H9 (cell line): ENCODE measurements at regions not wholly inside any gene's neighbourhood (a gene's known extent, or its start where the extent isn't known, plus 50 kb on each side); places are given as distances from the start of the nearest gene placed in this dataset.

Experiments
- DNase-seq: peaks from one replicate; pipeline ENCODE4 v3.0.0-alpha.2; 2017
- H2AFZ ChIP-seq: one replicate; pipeline ENCODE4 v1.6.1; 2013; ENCODE audit warnings: mild to moderate bottlenecking, low read length, control low read depth, moderate library complexity
- H2AK5ac ChIP-seq: 2 replicates; pipeline ENCODE4 v1.6.1; 2013; ENCODE audit warnings: low read length, control low read depth, mixed read lengths; ENCODE audit not compliant: insufficient read length
- H2BK120ac ChIP-seq: one replicate; pipeline ENCODE4 v1.6.1; 2013; ENCODE audit warnings: low read depth, mild to moderate bottlenecking, low read length, control low read depth, inconsistent platforms; ENCODE audit not compliant: poor library complexity, severe bottlenecking
- H2BK12ac ChIP-seq: 2 replicates; pipeline ENCODE4 v1.6.1; 2013; ENCODE audit warnings: low read length, control low read depth, mixed read lengths, low read depth; ENCODE audit not compliant: insufficient read length
- H2BK15ac ChIP-seq: 2 replicates; pipeline ENCODE4 v1.6.1; 2013; ENCODE audit warnings: low read depth, low read length, control low read depth
- H2BK20ac ChIP-seq: one replicate; pipeline ENCODE4 v1.6.1; 2013; ENCODE audit warnings: low read depth, mild to moderate bottlenecking, low read length, control low read depth, inconsistent platforms; ENCODE audit not compliant: poor library complexity, severe bottlenecking
- H2BK5ac ChIP-seq: 2 replicates; pipeline ENCODE4 v1.6.1; 2013; ENCODE audit warnings: low read length, control low read depth, mixed read lengths; ENCODE audit not compliant: insufficient read length
- H3K14ac ChIP-seq: 2 replicates; pipeline ENCODE4 v1.6.1; 2013; ENCODE audit warnings: low read length, control low read depth; ENCODE audit not compliant: insufficient read depth
- H3K18ac ChIP-seq: 2 replicates; pipeline ENCODE4 v1.6.1; 2013; ENCODE audit warnings: low read depth, mild to moderate bottlenecking, mixed read lengths, low read length, control low read depth; ENCODE audit not compliant: insufficient read length
- H3K23ac ChIP-seq: 2 replicates; pipeline ENCODE4 v1.6.1; 2013; ENCODE audit warnings: low read length, control low read depth, mixed read lengths, low read depth; ENCODE audit not compliant: insufficient read length
- H3K23me2 ChIP-seq: 2 replicates; pipeline ENCODE4 v1.6.1; 2013; ENCODE audit warnings: low read depth, mild to moderate bottlenecking, mixed read lengths, low read length, control low read depth; ENCODE audit not compliant: insufficient read length, poor library complexity, severe bottlenecking
- H3K27ac ChIP-seq: 2 replicates; pipeline ENCODE4 v1.5.1; 2013; ENCODE audit warnings: low read length, control low read depth, mixed read lengths, low read depth; ENCODE audit not compliant: insufficient read length
- H3K27me3 ChIP-seq: 2 replicates; pipeline ENCODE4 v1.6.1; 2013; ENCODE audit warnings: low read length, control low read depth, inconsistent platforms; ENCODE audit not compliant: insufficient read depth
- H3K4ac ChIP-seq: 2 replicates; pipeline ENCODE4 v1.6.1; 2013; ENCODE audit warnings: low read depth, mild to moderate bottlenecking, control low read depth, inconsistent platforms, low read length, moderate library complexity
- H3K4me1 ChIP-seq: 2 replicates; pipeline ENCODE4 v1.6.1; 2013; ENCODE audit warnings: low read length, control low read depth, inconsistent platforms; ENCODE audit not compliant: insufficient read depth
- H3K4me2 ChIP-seq: 2 replicates; pipeline ENCODE4 v1.6.1; 2013; ENCODE audit warnings: low read length, control low read depth, mixed read lengths; ENCODE audit not compliant: insufficient read length, insufficient read depth
- H3K56ac ChIP-seq: 2 replicates; pipeline ENCODE4 v1.6.1; 2013; ENCODE audit warnings: low read depth, mild to moderate bottlenecking, mixed read lengths, low read length, control low read depth; ENCODE audit not compliant: insufficient read length
- H3K79me1 ChIP-seq: 2 replicates; pipeline ENCODE4 v1.6.1; 2013; ENCODE audit warnings: low read depth, mild to moderate bottlenecking, moderate library complexity, low read length, control low read depth, inconsistent platforms; ENCODE audit not compliant: insufficient read depth, poor library complexity, severe bottlenecking
- H3K79me2 ChIP-seq: 2 replicates; pipeline ENCODE4 v1.6.1; 2013; ENCODE audit warnings: low read length, control low read depth, inconsistent platforms; ENCODE audit not compliant: insufficient read depth
- H3K9ac ChIP-seq: 2 replicates; pipeline ENCODE4 v1.6.1; 2013; ENCODE audit warnings: low read length, control low read depth, mixed read lengths; ENCODE audit not compliant: insufficient read length; ENCODE audit errors: extremely low read depth
- H3K9me3 ChIP-seq: one replicate; pipeline ENCODE4 v1.6.1; 2013; ENCODE audit warnings: low read depth, low read length, inconsistent platforms; ENCODE audit not compliant: control insufficient read depth
- H3T11ph ChIP-seq: one replicate; pipeline ENCODE4 v1.6.1; 2013; ENCODE audit warnings: mild to moderate bottlenecking, low read length, control low read depth, inconsistent platforms
- H4K20me1 ChIP-seq: one replicate; pipeline ENCODE4 v1.6.1; 2013; ENCODE audit not compliant: control insufficient read depth, insufficient read length, insufficient read depth
- H4K5ac ChIP-seq: 2 replicates; pipeline ENCODE4 v1.6.1; 2013; ENCODE audit warnings: low read depth, mild to moderate bottlenecking, mixed read lengths, low read length, control low read depth; ENCODE audit not compliant: insufficient read length
- H4K8ac ChIP-seq: replicated peaks from 2 replicates; pipeline ENCODE4 v1.6.1; 2013; ENCODE audit warnings: low read length, control low read depth, mixed read lengths, low read depth; ENCODE audit not compliant: insufficient read length
- H4K91ac ChIP-seq: 2 replicates; pipeline ENCODE4 v1.6.1; 2013; ENCODE audit warnings: low read depth, mild to moderate bottlenecking, moderate library complexity, mixed read lengths, low read length, control low read depth; ENCODE audit not compliant: insufficient read length
- H3K27ac Mint-ChIP-seq, 3 experiments: 2 replicates in 2 of 3; 3 replicates in 1 of 3; pipeline ENCODE4 v1.8.0; 2020 to 2021; ENCODE audit warnings: mixed read lengths in 3 of 3, mild to moderate bottlenecking in 1 of 3, moderate library complexity in 1 of 3
- H3K27me3 Mint-ChIP-seq: 2 replicates; pipeline ENCODE4 v1.8.0; 2021; ENCODE audit warnings: low read depth, mild to moderate bottlenecking, moderate library complexity, mixed read lengths
- H3K36me3 Mint-ChIP-seq, 3 experiments: 2 replicates in 2 of 3; 3 replicates in 1 of 3; pipeline ENCODE4 v1.8.0; 2020 to 2021; ENCODE audit warnings: low read depth in 3 of 3, mixed read lengths in 3 of 3; ENCODE audit not compliant: insufficient read depth in 1 of 3
- H3K4me1 Mint-ChIP-seq, 2 experiments: 2 replicates each; pipeline ENCODE4 v1.8.0; 2020; ENCODE audit warnings: mixed read lengths in 2 of 2
- H3K4me3 Mint-ChIP-seq, 2 experiments: 2 replicates in 1 of 2; 3 replicates in 1 of 2; pipeline ENCODE4 v1.8.0; 2020 to 2021; ENCODE audit warnings: mild to moderate bottlenecking in 2 of 2, mixed read lengths in 2 of 2, moderate library complexity in 1 of 2
- H3K9me3 Mint-ChIP-seq, 2 experiments: 2 replicates in 1 of 2; 3 replicates in 1 of 2; pipeline ENCODE4 v1.8.0; 2020; ENCODE audit warnings: mild to moderate bottlenecking in 2 of 2, mixed read lengths in 2 of 2, moderate library complexity in 1 of 2
- CTCF ChIP-seq: fragments of 200-600 bp; sonication (generic); conservative IDR thresholded peaks from 3 replicates; pipeline ENCODE4 v1.8.0; 2021; ENCODE audit warnings: antibody characterized with exemption, mild to moderate bottlenecking
- WGBS: extraction: QIAGEN DNeasy Blood & Tissue Kit; methylation state at CpG from one replicate; pipeline ENCODE4 v1.1.7; 2013; ENCODE audit warnings: missing lambda C conversion rate, low lambda C conversion rate, mixed read lengths; ENCODE audit not compliant: insufficient read length; ENCODE audit errors: extremely low coverage; 5-methylcytosine and 5-hydroxymethylcytosine counted together

DNA sequence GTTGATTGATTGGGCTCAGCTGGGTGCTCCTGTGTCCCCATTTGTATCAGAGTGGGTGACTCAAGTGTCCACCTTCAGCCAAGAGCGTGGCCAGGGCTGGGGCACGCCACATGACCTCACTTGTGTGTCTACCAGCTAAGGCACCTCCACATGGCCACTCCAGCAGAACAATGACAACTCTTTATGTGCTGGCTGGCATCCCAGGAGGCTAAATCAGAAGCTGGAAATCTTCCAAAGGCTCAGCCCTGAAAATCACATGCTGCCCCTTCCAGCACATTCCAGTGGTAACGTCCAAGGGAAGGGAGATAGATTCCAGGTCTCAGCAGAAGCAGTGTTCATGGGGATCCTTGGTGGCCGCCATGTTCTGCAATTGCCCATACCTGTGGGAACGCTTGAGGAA is 585.5 kb downstream of the AJAP1 start:
- no peak overlapping the region for H2BK5ac ChIP-seq
- no peak overlapping the region for H2BK20ac ChIP-seq
- H3K79me2 ChIP-seq, result no peaks in the 10 kb centered on the region
- Mint-ChIP-seq H3K9me3 (peaks cover 4 to 5% of the 10 kb centered on the region in 2 experiments; a peak in 3 of 5 replicates), H3K4me3 (no peak overlapping the region), H3K36me3 (peaks cover 0 to 1% (median 0%) of the 10 kb centered on the region in 3 experiments; a peak in 3 of 7 replicates), H3K4me1 (peaks cover 10 to 24% of the 10 kb centered on the region in 2 experiments), H3K27me3 (peaks cover 90% of the 10 kb centered on the region), H3K27ac (no peak overlapping the region)
- H3K23ac ChIP-seq, result no peak overlapping the region
- no peak overlapping the region for H3K18ac ChIP-seq
- H2BK120ac ChIP-seq, result no peak overlapping the region
- peaks cover 5% of the 10 kb centered on the region; the same call in 1 of the 2 replicates for H3K4me1 ChIP-seq
- H3T11ph ChIP-seq, result no peak overlapping the region
- no peak overlapping the region for H4K8ac ChIP-seq
- no peak for TF ChIP-seq CTCF
- H4K91ac ChIP-seq, result no peak overlapping the region
- H4K5ac ChIP-seq, result no peak overlapping the region
- DNase-seq, result no peak
- no peak overlapping the region for H3K4ac ChIP-seq
- H3K9me3 ChIP-seq, result no peaks in the 10 kb centered on the region
- H3K56ac ChIP-seq, result no peak overlapping the region
- no peaks in the 10 kb centered on the region for H3K79me1 ChIP-seq
- no peaks in the 10 kb centered on the region for H3K23me2 ChIP-seq
- no peak overlapping the region for H3K27ac ChIP-seq
- H2BK12ac ChIP-seq, result no peak overlapping the region
- H2AFZ ChIP-seq, result no peak overlapping the region
- H3K9ac ChIP-seq, result no peak overlapping the region
- H2AK5ac ChIP-seq, result no peak overlapping the region
- H3K14ac ChIP-seq, result no peak overlapping the region
- H2BK15ac ChIP-seq, result no peak overlapping the region
- H4K20me1 ChIP-seq, result no peaks in the 10 kb centered on the region
- WGBS, result no CpG with 5 or more reads among the region's 5 CpGs
- H3K4me2 ChIP-seq, result no peak overlapping the region
- H3K27me3 ChIP-seq, result no peaks in the 10 kb centered on the region
